Activated CD8-positive, alpha-beta memory T cell treated with anti-CD3 and anti-CD28 coated beads for 36 hours (primary cell): ENCODE measurements at regions not wholly inside any gene's neighbourhood (a gene's known extent, or its start where the extent isn't known, plus 50 kb on each side); places are given as distances from the start of the nearest gene placed in this dataset.
"Not testable (repeated sequence)": the region's sequence is repeated elsewhere in the genome, so short reads cannot be mapped to it uniquely, and the experiment has no call there.

ENCODE experiments used
- CTCF ChIA-PET: fragments of 350-600 bp; sonication (Branson Sonifier 250); formaldehyde crosslinking; loops from one replicate; lab custom pipeline; 2021; ENCODE audit warnings: antibody characterized with exemption; lab: Charles Lee
- POLR2A ChIA-PET: fragments of 350-600 bp; sonication (Branson Sonifier 250); formaldehyde crosslinking; loops from one replicate; lab custom pipeline; 2021; ENCODE audit warnings: antibody characterized with exemption; lab: Charles Lee

DNA sequence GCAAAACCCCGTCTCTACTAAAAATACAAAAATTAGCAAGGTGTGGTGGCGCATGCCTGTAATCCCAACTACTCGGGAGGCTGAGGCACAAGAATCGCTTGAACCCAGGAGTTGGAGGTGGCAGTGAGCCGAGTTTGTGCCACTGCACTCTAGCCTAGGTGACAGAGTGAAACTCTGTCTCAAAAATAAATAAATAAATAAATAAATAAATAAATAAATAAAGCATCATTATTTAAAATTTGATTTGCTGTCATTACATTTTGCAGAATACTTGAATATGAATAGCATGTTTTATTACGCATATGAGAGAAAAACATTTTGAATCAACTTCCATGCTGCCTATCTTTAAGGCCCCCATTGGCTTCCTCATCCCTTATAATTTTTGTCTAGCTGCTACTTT is 53.4 kb upstream of the MED14 start:
- CTCF ChIA-PET, POLR2A ChIA-PET: not testable (repeated sequence)

DNA sequence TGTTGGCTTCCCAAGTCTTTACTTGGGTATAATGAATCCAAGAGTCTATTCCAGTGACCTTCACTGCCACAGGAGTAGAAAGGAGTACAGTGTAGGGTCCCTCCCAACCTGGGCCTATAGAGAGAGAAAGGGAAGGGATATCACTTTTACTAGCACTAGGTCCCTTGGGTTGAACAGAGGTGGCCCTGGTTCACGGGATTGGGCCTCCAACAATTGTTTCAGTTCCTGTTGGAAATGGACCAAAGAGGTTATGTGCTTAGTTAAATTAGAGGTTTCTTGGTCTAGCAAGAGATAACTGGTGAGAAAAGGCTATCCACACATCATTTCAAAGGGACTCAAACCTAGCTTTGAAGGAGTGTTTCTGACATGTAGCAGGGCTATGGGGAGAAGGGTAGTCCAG is 57.1 kb upstream of the MED14 start:
- CTCF ChIA-PET: interaction anchor here (1.3 kb wide), 1 partner anchor 249 kb away, joined by 3 read pairs; no protein-coding TSS in a partner anchor
- POLR2A ChIA-PET: no interaction called here

DNA sequence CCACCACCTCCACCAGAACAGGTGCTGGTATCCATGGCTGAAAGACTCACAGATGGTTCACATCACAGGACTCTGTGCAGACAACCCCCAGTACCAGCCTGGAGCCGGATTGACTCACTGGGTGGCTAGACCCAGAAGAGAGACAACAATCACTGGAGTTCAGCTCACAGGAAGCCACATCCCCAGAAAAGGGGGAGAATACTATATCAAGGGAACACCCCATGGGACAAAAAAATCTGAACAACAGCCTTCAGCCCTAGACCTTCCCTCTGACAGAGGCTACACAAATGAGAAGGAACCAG is 59.4 kb upstream of the MED14 start:
- POLR2A ChIA-PET: not testable (repeated sequence)
- CTCF ChIA-PET: interaction anchor here (0.8 to 4.2 kb wide), 3 partner anchors 108 to 251 kb away, joined by 3 to 23 read pairs (median 7); no protein-coding TSS in a partner anchor

DNA sequence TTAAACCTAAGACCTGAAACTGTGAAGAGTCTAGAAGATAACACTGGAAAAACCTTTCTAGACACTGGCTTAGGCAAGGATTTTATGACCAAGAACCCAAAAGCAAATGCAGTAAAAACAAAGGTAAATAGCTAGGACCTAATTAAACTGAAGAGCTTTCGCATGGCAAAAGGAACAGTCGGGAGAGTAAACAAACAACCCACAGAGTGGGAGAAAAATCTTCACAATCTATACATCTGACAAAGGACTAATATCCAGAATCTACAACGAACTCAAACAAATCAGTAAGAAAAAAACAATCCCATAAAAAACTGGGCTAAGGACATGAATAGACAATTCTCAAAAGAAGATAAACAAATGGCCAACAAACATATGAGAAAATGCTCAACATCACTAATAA is 64.4 kb upstream of the MED14 start:
- CTCF ChIA-PET, POLR2A ChIA-PET: not testable (repeated sequence)

DNA sequence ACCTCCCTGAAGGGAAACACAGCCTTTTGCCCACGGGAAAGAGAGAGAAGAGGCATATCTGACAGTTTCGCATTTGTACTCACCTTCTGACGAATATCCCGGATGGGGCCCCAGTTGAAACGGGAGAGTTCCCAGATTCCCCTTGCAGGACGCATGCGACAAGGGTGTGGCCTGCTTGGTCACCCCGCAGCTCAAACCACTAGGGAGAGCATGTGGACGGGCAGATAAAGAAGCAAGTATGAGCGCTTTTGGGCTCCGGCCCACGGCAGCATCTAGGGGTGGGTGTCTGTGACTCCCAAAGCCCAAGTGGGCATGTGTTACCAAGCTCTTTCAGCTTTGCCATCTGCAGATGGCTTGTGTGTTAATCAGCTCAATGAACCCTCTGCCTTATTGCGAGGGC is 70.1 kb upstream of the MED14 start:
- CTCF ChIA-PET: no interaction called here
- POLR2A ChIA-PET: no interaction called here

DNA sequence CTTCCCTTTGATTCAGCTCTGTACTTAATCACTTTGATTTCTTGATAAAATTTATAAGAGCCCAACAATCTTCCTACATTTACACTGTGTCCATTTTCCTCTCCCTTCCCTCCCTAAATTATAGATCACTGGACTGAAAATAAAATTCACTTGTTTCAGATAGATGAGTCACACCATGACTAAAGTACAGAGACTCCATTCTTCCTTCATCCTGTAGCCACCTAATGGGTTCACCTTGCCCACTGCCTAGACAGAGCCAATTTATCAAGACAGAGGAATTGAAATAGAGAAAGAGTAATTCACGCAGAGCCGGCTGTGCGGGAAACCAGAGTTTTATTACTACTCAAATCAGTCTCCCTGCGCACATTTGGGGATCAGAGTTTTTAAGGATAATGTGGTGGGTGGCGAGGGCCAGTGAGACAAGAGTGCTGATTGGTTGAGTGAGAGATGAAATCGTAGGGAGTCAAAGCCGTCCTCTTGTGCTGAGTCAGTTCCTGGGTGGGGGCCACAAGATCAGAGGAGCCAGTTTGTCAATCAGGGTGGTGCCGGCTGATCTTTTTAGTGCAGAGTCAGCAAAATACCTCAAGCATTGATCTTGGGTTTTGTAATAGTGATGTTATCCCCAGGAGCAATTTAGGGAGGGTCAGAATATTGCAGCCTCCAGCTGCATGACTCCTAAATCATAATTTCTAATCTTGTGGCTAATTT is 71.3 kb upstream of the MED14 start:
- CTCF ChIA-PET: no interaction called here
- POLR2A ChIA-PET: no interaction called here

DNA sequence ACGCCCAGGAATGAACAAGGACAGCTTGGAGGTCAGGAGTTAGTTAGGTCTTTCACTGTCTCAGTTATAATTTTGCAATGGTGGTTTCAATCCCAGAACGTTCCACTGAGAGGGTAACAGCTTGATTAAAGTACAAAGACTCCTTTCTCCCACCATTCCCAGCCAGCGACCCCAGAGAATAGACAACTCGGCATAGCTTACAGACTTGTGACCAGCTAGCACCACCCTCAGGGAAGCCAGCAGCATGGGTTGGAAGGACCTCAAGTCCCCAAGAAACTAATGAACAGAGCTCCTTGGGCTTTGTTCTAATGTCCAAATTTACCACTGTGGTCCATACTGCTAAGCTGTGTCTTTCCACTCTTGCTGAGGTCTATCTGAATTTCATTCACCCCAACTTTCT is 72.0 kb upstream of the MED14 start:
- CTCF ChIA-PET: interaction anchor here (1.1 kb wide), 1 partner anchor 13 kb away, joined by 3 read pairs; no protein-coding TSS in a partner anchor

DNA sequence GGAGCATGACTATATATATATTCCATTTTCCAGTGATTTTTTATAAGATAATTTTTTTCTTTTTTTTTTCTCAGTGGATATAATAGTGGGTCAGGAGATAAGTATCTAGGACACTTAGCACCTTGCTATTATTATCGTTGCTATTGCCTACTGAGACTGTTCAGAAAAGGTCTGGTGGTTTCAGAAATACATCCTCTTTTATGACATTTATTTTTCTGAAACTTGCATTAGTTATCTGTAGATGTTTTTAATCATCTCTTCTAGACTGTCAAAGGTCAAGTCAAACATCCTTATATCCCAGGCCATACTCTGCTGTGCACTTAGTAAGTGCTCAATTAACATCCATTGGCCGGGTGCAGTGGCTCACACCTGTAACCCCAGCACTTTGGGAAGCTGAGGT is 72.9 kb upstream of the MED14 start:
- CTCF ChIA-PET: interaction anchor here (1.1 kb wide), 1 partner anchor 14 kb away, joined by 3 read pairs; no protein-coding TSS in a partner anchor

More for the DNA sequence above, 72.0 kb upstream of the MED14 start:
- POLR2A ChIA-PET: no interaction called here

DNA sequence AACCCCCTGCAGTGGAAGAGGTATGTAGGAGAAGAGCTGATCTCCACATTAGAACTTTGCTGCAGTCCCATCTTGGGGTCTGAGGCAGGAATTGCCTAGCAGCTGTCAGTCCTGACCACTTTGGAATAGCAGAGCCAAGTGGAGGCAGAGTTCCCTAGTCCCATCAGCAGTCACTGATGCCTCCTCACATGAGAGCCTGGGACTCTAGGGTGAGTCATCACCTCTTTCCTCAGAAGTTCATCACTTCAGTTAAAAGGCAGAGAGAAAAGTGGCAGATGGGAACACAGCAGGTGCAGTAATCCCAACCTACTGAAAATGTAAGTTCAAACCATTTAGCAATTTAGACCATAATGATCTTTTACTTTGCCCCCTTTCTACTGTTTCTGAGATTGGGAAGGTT is 73.9 kb upstream of the MED14 start:
- CTCF ChIA-PET: no interaction called here
- POLR2A ChIA-PET: no interaction called here

More for the DNA sequence above, 72.9 kb upstream of the MED14 start:
- POLR2A ChIA-PET: no interaction called here

DNA sequence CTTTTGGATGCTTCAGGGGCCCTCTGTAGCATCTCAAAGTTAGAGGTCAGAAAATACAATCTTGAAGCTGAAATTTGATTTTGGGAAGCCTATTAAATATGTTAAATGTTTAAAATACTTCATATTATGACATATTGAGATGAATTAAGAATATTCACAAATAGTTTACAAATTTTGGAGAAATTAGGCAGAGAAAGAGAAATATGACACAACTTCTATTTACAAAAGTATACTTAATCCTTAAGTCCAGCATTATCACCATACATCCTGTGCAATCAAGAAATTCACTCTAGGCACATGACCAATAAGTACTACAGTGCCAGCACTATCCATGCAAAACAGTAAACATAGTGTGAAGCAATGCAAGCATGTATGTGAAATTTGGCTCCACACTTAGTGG is 79.7 kb upstream of the MED14 start:
- CTCF ChIA-PET, POLR2A ChIA-PET: not testable (repeated sequence)

DNA sequence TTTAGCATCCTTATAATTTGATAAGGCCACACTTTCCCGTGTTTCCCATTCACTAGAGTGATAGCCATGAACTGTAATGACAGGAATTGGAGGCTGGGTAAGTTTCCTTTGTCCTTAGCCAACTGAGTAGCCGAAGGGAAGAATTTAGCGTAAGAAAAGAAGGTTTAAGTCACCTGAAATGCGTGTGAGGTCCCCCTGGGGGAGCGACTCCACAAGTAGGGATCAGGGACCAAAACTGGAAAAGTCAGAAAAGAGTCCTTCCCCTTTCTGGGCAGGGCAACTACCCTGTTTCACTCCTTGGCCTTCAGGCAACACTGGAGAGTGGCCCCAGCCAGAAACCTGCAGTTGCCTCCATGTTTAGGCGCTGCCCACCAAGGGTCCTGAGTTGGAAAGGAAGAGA is 81.6 kb upstream of the MED14 start:
- CTCF ChIA-PET: no interaction called here

DNA sequence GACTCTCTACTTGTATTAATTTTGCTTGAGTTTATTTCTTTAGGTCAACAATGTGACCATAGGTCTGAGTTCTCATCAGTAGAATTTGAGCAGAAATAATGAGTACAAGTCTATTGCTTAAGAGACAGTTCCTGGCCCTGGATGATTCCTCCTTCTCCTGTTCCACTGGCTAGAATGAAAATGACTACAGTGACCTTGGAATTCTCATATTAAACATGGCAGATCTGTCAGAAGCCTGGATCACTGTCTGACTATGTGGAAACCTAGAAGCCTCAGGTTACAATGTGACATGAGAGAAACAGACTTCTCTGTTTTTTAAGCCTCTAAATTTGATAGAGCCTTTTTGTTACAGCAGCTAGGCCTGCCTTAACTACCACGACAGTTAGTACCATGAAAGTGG is 82.9 kb upstream of the MED14 start:
- ChIA-PET POLR2A (no interaction called here), CTCF (no interaction called here)

More for the DNA sequence above, 81.6 kb upstream of the MED14 start:
- POLR2A ChIA-PET: no interaction called here

DNA sequence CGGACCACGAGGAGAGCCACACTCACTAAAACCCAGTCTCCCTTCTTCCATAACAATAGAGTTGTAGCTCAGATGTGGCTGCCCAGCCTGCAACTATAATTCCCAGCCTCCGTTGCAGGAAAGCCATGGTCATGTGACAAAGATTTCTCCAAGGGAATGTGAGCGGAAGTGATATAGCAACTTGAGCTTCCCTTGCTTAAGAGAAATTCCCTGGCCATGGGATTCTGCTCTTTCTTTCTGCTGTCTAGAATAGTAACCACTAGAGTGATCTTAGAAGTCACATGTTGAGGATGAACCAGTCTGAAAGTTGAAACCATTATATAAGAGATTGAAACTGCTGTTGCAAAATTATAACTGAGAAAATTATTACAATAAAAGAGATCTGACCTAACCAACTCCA is 86.4 kb upstream of the MED14 start:
- CTCF ChIA-PET: no interaction called here
- POLR2A ChIA-PET: no interaction called here

DNA sequence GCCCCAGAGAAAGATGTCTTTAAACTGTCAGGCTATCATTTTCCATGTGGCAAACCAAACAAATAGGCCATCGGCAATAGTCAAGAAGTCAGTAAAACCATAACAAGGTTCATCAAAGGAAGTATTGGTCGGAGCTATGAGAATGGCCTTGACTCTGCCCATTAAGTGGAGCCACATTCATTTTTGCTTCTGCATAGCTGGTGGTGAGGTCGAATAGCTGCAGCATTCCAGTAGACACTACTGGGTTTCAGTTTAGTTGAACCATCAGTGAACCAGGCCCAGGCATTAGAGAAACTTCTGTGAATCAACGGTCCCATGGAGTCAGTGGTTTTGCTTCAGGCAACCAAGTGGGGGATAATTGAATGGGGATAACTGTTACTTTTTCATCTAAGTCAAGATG is 92.0 kb upstream of the MED14 start:
- ChIA-PET POLR2A (no interaction called here), CTCF (no interaction called here)

DNA sequence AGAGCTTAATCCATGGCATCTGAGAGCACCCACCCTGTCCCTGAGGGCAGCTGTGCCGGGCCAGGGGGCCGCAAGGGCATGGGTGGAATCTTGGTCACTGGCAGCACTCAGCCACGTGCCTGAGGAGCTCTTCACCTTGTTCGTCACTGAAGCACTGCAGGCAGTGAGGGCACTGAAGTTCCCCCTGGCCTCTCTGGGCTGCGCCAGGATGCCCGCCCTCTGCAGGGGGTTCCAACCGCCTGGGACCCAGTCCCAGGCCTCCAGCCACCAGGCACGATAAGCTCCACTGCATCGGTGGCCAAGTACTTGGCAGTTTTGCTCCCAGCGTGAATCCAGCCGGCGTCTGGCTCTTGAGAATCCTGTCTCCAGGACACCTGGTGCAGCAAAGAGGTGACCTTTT is 96.4 kb upstream of the MED14 start:
- POLR2A ChIA-PET: no interaction called here
- CTCF ChIA-PET: no interaction called here

DNA sequence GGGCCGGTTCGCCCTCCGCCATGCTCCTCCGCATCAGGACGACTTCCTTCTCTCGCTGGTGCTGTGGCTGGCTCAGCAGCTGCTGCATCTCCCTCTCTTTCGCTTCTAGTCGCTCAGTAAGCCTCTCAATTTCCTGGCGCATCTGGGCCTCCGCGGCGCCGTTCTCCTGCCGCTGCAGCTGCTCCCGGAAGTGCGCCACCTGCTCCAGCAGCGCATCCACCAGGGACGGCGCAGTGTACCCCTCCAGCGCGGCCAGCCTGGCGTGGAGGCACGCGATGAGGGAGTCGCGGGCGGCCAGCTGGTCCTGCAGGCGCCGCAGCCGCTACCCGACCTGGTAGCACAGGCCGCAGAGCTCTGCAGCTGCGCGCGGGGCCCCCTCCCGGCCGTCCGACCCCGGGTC is 97.4 kb upstream of the MED14 start:
- ChIA-PET CTCF (no interaction called here), POLR2A (no interaction called here)

DNA sequence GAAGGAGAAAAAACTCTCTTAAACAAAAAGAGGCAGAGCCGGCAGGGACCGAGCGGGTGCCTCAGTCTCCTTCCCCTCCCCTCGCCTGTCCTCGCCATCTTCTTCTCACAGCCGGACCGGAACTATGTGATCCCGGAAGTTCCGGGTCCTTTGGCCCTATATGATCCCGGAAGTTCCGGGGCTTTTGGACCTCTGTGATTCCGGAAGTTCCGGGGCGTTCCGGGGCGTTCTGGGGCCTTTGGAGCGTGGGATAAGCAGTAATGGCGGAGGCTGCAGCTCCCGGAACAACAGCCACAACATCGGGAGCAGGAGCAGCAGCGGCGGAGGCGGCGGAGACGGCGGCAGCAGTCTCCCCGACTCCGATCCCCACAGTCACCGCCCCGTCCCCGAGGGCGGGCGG is 98.9 kb upstream of the MED14 start:
- ChIA-PET POLR2A (no interaction called here), CTCF (no interaction called here)

DNA sequence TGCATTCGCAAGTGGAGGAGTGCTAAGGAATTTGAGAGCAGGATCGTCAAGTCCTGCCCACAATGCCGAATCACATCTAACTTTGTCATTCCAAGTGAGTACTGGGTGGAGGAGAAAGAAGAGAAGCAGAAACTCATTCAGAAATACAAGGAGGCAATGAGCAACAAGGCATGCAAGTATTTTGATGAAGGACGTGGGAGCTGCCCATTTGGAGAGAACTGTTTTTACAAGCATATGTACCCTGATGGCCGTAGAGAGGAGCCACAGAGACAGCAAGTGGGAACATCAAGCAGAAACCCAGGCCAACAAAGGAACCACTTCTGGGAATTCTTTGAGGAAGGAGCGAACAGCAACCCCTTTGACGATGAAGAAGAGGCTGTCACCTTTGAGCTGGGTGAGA is 100.2 kb upstream of the MED14 start:
- ChIA-PET POLR2A (no interaction called here), CTCF (no interaction called here)

DNA sequence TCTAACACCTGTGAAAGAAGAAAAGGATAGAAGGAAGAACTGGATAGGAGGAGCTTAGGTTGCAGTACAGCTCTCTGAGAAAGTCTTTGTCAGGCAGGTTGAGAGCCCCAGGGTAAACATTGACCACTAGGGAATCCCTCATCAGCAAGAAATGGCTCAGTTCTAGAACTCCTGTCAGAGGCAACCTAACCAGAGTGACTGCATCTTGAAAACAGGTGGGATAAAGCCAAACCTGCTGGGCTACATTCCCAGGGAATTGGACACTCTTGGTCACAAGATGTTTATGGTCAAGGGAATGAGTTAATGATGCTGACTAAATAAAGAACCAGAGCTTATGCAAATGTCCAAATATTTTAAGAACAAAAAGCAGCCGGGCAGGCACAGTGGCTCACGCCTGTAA is 108.3 kb upstream of the MED14 start:
- ChIA-PET POLR2A (no interaction called here), CTCF (no interaction called here)

DNA sequence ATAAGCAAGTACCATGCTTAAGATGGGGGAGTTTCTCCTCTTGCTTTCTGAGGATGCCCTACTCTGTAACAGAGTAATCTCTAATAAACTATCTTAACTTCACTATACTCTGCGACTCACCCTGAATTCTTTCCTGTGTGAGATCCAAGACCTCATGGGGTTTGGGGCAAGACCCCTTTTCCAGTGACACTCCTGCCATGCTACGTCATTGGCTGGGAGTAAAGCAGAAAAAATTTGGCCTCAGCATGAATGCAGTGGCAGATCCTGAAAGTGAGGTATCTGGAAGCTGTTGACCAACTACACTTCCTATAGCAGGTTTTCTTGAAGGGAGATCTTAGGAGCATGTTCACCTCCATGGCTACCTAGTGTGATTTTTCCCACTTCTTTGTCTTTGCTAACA is 109.1 kb upstream of the MED14 start:
- CTCF ChIA-PET: no interaction called here
- POLR2A ChIA-PET: no interaction called here

DNA sequence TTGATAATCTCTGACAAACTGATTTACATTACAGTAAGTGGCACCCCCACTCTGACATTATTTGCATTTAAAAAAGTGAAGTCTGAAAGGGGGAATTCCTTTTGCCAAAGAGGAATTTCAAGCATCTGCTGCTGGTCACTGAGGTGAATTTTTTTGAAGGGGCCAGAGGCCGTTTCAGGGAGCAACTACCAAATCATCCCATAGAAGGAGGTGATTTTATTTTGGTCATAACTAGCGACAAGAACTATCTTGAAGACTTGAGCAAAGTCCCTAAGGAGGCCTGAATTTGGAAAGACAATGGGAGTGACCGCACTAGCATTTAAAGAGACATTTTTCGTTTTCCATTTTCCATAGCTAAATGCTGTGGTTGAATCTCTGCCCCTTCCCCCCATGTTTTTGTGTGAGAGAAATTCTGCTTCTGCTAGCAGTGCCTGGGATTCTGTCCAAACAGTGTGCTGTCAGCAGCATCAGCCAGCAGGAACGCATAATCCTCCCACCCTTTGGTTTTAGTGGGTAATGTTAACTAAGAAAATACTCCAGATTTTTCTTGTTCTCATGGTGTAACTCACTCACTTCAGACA is 110.1 kb upstream of the MED14 start:
- ChIA-PET POLR2A (no interaction called here), CTCF (no interaction called here)
